ENCODE measurements at regions not wholly inside any gene's neighbourhood (a gene's known extent, or its start where the extent isn't known, plus 50 kb on each side); places are given as distances from the start of the nearest gene placed in this dataset.

DNA sequence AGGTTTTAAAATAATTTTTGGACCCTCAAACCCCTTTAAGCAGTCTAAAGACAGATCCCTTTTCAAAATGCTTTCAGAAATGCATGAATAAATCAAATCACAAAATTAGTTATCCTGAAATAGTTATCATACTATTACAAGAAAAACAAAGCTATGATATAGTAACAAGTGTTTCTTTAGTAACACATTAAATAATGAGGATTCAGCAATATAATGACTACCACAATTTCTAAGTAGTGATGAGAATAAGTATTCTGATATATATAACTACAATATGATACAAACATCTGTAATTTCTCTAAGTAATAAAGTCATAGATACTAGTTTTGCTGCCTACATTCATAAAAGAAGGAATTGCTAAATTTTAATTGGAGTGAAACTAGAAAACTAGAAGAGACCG is 53.0 kb upstream of the TMEM168 start:
- TF ChIP-seq MAX (IDR thresholded peaks at IDR 0.05; ENCODE audit: low read depth) (no peak), MXI1 (IDR thresholded peaks at IDR 0.05; ENCODE audit: low read depth, low read length) (no peak), TAF1 (IDR thresholded peaks at IDR 0.05; ENCODE audit: borderline replicate concordance, low read depth, low read length) (no peak), CTCF (IDR thresholded peaks at IDR 0.05) (no peak), GATA2 (CRISPR knock-in tag; IDR thresholded peaks at IDR 0.05) (no peak), TEAD4 (IDR thresholded peaks at IDR 0.05; ENCODE audit: borderline replicate concordance, insufficient read depth) (no peak), ZBTB33 (IDR thresholded peaks at IDR 0.05; ENCODE audit: borderline replicate concordance, low read depth) (no peak)

Measured in SK-N-SH (cell line).